NCI-H2081 treated with DMSO at 0.1 percent for 48 hours (cell line): ENCODE measurements at regions not wholly inside any gene's neighbourhood (a gene's known extent, or its start where the extent isn't known, plus 50 kb on each side); places are given as distances from the start of the nearest gene placed in this dataset.

Experiments
- DNase-seq: peaks from one replicate; lab custom pipeline; 2025; lab: John Stamatoyannopoulos, UW

DNA sequence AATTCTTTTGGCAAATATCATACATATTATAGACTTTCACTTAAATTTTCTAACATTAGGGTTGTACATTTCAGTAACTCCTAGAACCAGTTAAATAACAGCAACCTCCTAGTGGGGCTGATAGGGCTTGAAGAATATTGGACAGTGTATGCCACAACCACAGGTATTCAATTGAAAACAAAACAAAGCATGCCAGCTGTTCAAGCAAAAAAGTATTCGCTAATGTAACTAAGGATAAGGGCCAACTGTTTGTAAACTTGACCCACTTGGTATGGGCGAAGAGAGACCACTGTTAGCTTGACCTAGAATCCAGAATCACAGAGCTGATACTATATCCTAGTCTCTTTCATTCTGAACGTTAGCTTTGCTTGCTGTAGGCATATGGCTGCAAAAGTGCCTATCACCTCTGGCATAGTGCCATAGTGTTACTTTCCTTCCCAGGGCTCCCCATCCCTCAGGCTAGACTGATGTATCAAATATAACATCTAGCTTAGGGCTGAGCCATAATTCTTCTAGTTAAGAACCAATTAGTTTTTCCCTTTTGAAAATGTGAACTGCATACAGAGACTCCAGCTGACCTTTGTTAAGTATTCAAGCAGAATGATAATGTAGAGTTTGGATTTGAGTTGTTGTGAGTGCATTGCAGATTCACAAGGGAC, 458.8 kb upstream of the NRXN1 start:
- DNase-seq = peak; percentile 86

DNA sequence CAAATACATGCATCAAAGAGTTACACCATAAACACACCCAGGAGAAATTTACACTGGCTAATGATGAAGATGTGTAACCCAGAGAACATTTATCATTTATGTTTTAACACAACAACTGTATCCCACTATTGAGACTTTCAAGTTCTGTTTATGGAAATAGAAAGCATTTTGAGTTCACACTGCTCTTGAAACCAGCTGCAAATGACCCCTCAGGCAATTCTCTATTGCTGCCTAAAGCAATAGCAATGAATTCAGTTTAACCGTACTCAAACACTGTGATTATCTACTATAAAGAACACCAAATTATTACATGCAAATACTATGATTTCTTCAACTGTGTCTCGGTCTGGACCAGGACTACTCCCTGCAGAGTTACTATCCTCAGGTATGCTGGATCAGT, 452.7 kb upstream of the NRXN1 start:
- no peak for DNase-seq

DNA sequence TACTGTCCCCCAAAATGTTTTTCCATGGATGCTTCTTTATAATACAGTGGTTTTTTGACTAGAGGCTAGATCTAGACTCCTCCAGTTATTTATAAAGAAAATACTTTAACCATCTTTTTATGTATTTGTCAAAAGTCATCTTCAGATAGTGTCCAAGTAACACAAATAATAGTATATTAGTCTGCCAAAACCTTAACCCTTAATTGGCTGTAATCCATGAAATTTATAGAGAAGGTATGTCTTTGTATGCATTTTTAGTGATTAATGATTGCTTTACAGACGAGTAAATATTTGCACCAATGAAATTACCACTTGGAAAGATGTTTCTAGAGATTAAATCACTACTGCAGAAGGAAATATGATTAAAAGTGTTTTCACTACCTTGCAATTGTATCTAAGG, 451.8 kb upstream of the NRXN1 start:
- peak; percentile 28 for DNase-seq

DNA sequence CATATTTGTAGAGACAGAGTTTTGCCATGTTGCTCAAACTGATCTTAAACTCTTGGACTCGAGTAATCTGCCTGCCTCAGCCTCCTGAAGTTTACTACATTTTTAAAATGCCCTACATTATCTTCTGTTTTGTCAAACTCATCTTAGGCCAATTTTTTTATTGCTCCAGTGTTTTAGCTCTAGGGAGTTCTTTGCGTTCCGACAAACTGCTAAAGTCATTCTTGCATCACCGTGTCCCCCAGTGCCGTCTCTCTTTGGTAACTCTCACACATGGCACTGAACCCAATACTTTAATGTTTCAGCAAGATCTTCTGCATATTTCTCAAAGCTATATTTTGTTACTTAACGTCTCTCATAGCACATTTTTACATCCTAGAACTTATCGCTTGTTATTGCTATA, 440.9 kb upstream of the NRXN1 start:
- DNase-seq = no peak

DNA sequence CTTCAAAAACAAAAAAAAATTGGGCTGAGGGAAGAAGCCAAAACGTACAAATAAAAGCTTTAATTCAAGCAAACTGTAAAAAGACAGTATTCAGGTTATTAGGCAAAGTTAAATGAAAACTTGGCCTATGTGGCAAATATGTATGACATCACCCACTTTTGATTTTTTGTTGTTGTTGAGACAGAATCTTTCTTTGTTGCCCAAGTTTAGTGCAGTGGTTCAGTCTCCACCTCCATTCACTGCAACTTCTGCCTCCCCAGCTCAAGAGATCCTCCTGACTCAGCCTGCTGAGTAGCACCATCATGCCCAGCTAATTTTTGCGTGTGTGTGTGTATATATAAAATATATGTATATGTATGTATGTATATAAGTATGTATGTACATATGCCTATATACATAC, 440.4 kb upstream of the NRXN1 start:
- no peak for DNase-seq

DNA sequence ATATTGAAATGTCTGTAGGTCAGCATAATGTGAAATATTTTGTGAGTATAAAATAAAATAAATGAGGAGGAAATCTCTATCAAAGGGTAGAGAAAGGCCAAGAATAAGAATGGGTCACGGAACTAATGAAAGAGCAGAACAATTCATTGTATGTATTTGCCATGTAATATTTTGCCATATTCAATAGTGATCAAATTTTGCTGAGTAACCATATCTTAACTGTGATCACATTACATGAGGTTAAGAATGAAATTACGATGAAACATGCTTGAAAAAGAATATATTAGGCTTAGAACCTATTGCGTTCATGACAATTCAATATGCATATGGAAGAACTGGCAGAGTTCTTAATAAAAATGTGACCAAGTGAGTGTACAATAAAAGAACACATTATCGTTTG, 437.2 kb upstream of the NRXN1 start:
- DNase-seq = no peak

DNA sequence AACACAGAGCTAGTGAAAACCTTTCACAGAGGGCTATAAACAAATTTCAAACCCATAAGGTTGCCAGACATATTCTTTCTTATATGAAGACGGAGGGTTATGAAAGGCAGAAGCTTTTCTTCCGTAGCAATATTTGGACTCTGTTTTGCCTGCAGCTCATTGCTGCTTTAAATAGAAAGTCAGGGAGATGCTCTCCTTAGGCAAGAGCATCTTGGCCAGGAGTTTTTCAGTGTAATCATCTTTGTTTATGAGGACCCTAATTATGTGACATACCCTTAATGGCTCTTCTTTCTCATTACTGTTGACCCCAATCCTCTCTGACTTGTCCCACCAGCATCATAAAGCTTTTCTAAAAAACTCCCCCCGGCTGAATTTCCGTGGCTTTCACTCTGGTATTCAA, 433.4 kb upstream of the NRXN1 start:
- DNase-seq = no peak

DNA sequence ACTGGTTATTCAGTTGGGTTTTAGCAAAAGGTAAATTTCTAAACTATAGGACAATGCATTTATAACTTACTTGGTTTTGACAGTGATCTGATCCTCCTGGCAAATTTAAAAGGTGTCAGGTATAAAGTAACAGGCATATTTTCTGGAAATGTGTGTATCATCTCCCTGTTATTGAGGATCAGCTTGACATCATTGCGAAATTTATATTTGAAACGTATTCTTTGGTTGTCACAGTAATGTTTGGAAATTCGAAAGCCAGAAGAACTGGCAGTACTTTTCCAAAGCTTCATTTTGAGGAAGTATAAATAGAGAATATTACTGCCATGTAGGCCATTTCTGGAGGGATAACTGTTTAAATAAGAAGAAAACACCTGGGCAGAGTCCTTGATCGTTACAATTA, 422.2 kb upstream of the NRXN1 start:
- no peak for DNase-seq

DNA sequence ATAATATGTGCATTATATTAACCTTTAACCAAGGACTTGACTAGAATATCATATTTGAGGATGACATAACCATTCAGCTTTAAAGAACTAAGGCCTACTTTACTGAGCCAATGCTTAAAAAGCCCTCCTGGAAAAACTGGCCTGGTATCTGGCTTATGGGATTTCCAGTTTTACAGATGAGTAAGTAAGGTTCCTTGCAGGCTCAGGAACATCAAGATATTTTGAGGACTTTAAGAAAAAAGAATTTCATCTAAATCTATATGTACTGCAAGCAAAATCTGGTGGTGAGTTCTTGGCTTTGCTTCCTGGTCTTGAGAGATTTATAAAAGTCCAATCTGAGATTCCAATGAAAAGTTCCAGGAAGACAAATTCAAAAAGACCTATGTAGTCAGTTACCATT, 417.0 kb upstream of the NRXN1 start:
- no peak for DNase-seq

DNA sequence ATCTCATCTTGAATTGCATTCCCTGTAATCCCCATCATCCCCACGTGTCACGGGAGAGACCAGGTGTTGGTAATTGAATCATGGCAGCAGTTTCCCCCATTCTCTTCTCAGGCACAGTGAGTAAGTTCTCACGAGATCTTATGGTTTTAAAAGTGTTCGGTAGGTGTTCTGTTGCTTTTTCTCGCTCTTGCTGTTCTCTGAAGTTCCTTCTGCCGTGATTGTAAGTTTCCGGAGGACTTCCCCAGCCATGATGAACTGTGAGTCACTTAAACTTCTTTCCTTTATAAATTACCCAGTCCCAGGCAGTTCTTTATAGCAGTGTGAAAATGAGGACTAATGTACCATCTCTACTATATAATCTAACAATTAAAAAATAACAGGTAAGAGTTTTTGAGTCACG, 409.9 kb upstream of the NRXN1 start:
- DNase-seq = no peak

DNA sequence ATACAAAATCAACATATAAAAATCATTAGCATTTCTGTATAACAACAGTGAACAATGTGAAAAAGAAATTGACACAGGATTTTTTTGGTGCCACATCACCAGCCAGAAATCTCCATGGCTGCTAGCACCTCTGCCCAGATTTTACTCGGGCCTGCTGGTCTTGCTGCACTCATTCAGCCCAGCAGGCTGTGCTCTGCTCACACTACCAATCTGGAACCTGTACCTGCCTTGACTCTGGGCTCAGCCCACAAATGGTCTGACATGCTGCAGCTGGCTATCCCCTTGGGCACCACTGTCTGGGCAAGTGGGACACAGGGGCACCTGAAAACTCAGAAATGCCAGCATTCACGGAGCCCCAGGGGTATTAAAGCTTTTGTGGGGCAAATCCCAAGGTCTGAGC, 392.5 kb upstream of the NRXN1 start:
- no peak for DNase-seq

DNA sequence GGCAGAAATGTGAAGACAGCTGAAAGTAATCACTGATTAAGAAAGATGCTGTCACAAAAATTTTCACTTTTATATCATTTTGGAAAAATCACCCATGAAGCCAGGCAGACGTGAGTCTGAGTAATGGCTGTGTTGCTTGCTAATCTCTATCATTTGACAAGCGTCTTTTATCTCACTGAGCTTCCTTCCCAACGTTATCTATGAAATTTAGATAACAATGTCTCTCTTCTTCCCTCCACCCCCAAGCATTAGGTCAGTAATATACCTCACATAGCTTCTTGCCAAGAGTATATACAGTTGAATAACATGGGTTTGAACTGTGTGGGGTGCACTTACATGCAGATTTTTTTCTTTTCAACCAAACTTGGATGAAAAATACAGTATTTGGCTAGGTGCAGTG, 388.6 kb upstream of the NRXN1 start:
- no peak for DNase-seq

DNA sequence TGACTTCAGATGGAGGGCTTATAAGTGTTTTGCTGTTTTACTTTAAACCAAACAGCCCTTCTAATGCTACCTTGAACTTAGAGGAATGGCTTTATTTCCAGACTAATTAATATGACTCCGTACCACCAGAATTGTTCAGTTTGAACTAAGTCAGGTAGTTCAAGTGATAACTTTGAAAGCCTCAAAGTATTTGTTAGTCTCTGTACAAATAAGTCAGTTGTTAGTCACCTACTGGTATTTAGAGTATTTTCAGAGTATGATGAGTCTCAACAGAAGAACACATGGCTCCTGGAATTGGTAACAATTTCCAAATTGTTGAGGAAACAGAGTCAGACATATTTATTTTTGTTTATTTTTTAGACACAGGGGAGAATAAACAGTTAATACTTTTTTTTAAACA, 381.8 kb upstream of the NRXN1 start:
- DNase-seq = no peak

DNA sequence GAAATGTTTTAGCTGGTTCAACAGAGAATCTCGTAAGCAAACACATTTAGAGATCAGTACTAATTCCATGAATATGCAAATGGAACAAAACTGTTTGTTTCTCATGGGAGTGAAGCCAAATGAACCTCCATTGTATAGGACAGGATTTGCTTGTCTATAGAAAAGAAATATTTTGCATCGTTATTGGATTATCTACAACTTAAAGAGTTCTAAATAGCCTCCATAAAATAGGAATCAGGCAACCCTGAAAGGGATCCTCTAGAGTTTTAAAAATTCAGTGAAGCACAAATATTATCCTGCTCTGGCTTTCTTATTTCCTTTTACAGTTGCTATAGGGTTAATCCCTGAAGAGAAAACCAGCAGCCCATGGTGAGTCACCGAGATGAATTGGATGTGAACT, 378.4 kb upstream of the NRXN1 start:
- DNase-seq = no peak

DNA sequence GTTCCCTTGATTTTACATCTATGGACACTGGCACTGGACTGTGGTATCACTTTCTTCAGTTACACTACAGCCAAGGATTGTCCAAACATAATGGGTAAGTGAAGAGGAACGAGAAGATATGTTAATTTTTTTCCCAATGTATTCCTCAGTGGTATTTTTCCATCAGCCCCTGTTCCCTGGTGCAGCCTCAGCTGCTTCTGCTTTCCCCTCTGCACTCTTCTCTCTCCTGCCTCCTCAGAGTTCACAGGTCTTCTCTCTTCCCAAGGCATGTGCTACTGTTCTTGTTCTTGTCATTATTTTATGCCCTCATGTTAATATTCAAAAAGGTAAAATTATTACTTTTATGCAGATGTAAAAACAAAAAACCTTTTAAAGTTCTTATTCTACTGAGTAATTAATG, 378.0 kb upstream of the NRXN1 start:
- DNase-seq = no peak

DNA sequence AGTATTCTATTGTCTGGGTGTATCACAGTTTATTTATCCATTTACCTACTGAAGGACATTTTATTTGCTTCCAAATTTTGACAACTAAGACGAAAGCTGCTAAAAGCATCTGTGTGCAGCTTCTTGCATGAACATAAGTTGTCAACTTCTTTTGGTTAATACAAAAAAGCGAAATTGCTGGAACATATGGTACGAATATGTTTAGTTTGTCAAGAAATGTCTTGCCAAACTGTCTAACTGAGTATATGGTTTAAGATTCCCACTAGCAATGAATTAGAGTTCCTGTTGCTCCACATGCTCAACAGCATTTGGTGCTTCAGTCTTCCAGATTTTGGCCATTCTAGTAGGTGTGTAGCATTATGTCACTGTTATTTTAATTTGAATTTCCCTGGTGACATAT, 372.3 kb upstream of the NRXN1 start:
- DNase-seq = no peak

DNA sequence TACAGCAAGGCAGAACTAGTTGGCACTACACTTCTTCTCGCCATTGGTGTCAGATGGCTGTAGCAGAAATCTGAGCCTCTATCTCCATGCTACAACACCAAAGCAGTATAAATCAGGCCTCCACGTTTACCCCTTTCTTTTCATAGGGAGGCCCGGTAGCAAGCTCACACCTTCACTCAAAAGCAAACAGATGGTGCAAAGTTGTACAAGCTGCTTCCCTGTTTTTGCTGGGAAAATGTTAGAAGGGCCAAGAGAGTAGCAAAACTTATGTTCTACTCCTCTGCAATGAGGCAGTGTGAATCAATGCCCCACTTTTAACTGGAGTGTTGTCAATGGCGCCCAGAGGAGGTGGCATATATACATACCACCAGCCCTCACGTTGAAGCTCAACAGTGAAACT, 369.6 kb upstream of the NRXN1 start:
- no peak for DNase-seq

DNA sequence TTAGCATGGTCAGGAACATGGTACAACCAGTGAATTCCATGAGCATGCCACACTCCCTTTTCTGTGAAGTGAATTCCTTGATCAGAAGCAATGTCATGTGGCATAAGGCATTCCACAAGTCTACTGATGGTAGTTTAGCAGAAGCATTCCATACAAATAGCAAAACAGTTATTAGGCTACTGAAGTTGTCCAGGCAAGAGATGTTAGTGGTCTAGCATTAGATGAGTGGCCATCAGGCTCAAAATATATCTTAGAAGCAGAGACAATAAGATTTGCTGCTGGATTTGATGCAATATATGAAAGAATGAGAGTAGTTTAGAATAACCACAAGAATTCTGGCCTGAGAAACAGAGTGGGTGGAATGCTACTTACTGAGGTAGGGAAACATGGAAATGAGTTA, 355.3 kb upstream of the NRXN1 start:
- DNase-seq = no peak

DNA sequence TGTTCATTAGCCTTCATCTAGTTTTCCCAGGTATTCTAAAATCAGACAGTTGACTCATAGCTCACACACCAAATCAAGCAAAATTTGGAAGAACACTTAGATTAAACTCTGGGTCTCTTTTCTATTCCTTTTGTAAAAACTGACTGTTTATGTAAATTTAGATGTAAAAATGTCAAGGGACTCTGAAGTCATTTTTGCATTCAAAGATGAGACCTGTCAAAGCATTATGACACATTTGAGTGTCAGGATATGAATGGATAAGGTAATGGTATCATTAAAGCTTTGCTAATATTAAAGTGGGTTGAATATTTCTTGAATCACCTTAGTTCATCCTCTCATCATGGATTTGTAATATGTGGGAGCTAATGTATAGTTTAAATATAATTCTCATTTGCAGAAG, 348.1 kb upstream of the NRXN1 start:
- DNase-seq = no peak

DNA sequence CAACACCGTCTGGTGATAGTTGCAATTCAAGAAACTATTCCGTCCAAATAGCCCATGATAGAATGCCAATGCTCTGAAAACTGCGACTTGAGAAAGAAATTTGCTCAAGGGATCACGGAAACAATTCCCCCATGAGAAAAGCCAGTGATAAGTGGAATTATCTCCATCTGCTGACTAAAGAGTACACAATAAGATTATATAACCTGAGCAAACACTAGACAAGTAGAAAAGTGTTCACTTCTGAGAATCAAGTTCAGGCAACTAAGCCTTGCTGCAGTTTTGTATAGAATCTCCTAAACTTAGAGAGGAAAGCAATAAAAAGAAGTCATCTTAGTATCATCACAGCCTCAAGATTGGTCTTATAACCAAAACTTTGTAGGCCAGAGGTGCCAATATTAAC, 336.3 kb upstream of the NRXN1 start:
- DNase-seq = no peak

DNA sequence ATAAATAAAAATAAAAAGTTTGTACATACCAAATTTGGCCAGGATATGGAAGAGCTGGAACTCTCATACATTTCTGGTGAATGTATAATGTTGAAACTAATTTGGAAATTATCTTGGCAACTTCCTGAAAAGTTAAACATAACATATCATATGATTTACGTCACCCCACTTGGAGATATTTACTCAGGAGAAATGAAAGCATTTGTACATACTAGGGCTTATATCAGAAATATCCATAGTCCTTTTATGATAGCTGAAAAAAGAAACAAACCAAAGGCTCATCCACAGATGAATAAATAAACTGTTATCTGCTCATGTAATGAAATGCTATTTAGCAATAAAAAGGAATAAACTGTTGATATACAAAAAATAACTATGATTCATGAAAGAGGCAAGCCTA, 318.2 kb upstream of the NRXN1 start:
- no peak for DNase-seq

DNA sequence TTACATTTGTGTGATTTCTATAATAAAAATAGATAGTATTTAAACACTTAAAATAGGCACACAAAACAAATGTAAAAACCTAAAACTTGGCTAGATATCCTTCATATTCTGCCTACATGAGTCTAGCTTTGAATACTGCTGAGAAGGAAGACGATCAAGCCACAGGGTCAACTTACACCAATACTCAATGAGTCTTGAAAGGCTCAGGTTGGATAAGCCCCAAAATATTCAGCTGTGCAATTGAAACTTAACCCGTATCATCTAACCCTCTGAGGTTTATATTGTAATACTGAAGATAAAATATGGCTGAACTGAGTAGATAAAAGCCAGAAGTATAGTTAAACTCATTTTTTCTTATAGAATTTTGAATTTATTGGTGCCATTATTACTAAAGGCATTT, 313.0 kb upstream of the NRXN1 start:
- DNase-seq = no peak

DNA sequence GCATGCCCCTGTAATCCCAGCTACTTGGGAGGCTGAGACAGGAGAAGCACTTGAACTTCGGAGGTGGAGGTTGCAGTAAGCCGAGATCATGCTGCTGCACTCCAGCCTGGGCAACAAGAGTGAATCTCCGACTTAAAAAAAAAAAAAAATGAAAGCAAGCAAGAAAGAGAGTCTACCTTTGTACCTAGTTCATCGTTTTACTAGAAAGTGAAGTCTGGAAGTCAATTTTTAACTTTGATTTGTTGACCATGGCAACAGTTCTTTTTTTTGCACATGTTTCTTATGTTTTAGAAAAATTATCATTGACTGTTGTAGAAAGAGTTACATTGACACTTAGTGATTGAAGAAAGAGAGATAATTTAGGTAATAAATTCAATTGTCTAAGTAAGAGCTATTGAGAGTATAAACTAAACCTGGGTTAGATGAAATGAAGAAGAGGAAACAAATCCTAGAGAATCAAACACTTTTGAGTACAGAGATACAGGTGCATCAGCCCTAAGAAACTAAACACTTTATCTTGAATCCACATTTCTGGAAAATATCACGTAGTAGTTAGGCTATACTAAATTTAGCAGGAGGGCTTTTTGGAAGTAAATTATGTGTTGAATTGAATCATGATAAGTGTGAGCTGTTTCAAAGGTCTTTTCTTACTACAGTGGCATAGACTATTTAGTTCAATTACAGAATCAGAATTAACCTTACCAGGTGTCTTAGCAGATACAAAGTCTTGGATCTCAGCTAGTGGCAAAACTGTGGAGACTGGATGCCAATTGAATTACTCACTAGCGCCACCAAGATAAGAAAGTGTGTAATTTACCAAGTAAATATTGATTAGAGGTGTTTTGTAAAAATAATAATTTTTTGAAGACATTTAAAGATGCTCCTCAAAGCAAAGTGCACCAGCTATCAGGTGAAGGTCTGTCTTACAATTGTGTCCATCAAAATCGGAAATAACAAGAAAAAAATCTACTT, 303.4 kb upstream of the NRXN1 start:
- DNase-seq = no peak

DNA sequence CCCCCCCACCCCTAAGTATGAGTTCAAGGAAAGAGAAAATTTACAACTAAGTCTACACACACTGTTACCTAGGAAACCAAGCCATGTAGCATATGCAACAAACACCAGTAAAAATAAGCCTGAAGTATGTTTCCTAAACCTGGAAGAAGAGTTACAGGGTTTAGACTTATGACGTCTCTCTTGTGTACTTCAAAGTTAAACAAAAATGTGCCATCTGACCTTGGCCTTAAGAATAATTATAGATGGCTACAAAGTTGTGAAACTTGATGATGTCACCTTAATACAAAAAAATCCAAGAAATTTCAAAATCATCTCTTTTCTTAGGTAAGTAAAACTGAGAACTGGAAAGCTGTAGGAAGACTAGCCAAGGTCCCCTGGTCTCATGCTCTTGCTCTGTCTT, 297.6 kb upstream of the NRXN1 start:
- DNase-seq = no peak
